GM12878 (cell line): ENCODE measurements at regions not wholly inside any gene's neighbourhood (a gene's known extent, or its start where the extent isn't known, plus 50 kb on each side); places are given as distances from the start of the nearest gene placed in this dataset.

ENCODE experiments used
- ATAC-seq: fragments of 200-7000 bp; cut with Tn5 transposase; 3 replicates; pipeline ENCODE4 v1.9.1; 2020; ENCODE audit warnings: mild to moderate bottlenecking, moderate library complexity
- BruUV-seq: library from RNA; stranded (reverse); fragments of 400-500 nt; replicated peaks from 2 replicates; lab custom pipeline; 2021; lab: Mats Ljungman, UMichigan
- CTCF ChIA-PET: fragments of 300-600 bp; sonication (Branson Sonifier 250); formaldehyde crosslinking; extraction: SDS; loops from one replicate; lab custom pipeline; 2021; ENCODE audit warnings: inconsistent platforms; lab: Yijun Ruan, JAX
- POLR2A ChIA-PET: fragments of 350-600 bp; formaldehyde crosslinking; extraction: SDS; loops from one replicate; lab custom pipeline; 2021; ENCODE audit warnings: inconsistent platforms; lab: Charles Lee
- RAD21 ChIA-PET: fragments of 300-600 bp; sonication (Branson Sonifier 250); formaldehyde crosslinking; loops from one replicate; lab custom pipeline; 2023; ENCODE audit warnings: antibody characterized with exemption; ENCODE audit not compliant: unreplicated experiment; lab: Charles Lee
- SMC1A ChIA-PET: fragments of 300-600 bp; sonication (Branson Sonifier 250); formaldehyde crosslinking; loops from one replicate; lab custom pipeline; 2023; ENCODE audit not compliant: unreplicated experiment, uncharacterized antibody; lab: Charles Lee
- DNase-seq: peaks from one replicate; pipeline ENCODE4 v3.0.0-alpha.2; 2011; ENCODE audit warnings: low read depth, low spot score
- FAIRE-seq: peaks from 3 replicates; lab custom pipeline; 2011; peaks lifted over from hg19 to GRCh38; lab: Jason Lieb, UNC
- H2AFZ ChIP-seq: 2 replicates; pipeline ENCODE4 v1.6.0; 2011; ENCODE audit warnings: low read depth, low read length, control low read depth; ENCODE audit not compliant: control insufficient read depth
- H3K27ac ChIP-seq: 2 replicates; pipeline ENCODE4 v1.5.1; 2011; ENCODE audit warnings: control low read depth; ENCODE audit not compliant: control insufficient read depth, insufficient read depth
- H3K27me3 ChIP-seq, 2 experiments: replicated peaks in 1 of 2; 2 replicates each; pipeline versions ENCODE4 v1.6.0 to v1.6.1; 2011; ENCODE audit warnings: low read length in 1 of 2; ENCODE audit not compliant: control insufficient read depth in 2 of 2, insufficient read depth in 2 of 2
- H3K36me3 ChIP-seq, 2 experiments: 2 replicates each; pipeline ENCODE4 v1.5.1; 2011; ENCODE audit warnings: low read length in 1 of 2; ENCODE audit not compliant: control insufficient read depth in 2 of 2, insufficient read depth in 2 of 2
- H3K4me1 ChIP-seq: 2 replicates; pipeline ENCODE4 v1.6.1; 2011; ENCODE audit warnings: mild to moderate bottlenecking, low read length, moderate library complexity, mixed read lengths; ENCODE audit not compliant: control insufficient read depth, insufficient read depth
- H3K4me2 ChIP-seq: 2 replicates; pipeline ENCODE4 v1.6.0; 2011; ENCODE audit warnings: control low read depth; ENCODE audit not compliant: control insufficient read depth, insufficient read depth
- H3K4me3 ChIP-seq: fragments of 200-600 bp; sonication (generic); 2 replicates; pipeline ENCODE4 v1.5.1; 2016
- H3K79me2 ChIP-seq: 2 replicates; pipeline ENCODE4 v1.6.0; 2011; ENCODE audit warnings: low read length; ENCODE audit not compliant: control insufficient read depth, insufficient read depth
- H3K9ac ChIP-seq: 2 replicates; pipeline ENCODE4 v1.8.0; 2011; ENCODE audit warnings: low read length, control low read depth, mixed read lengths; ENCODE audit not compliant: control insufficient read depth, insufficient read depth
- H3K9me3 ChIP-seq: replicated peaks from 3 replicates; pipeline ENCODE4 v1.5.1; 2011; ENCODE audit warnings: mild to moderate bottlenecking, low read length; ENCODE audit not compliant: control insufficient read depth, insufficient read depth
- H4K20me1 ChIP-seq: 2 replicates; pipeline ENCODE4 v1.6.0; 2011; ENCODE audit not compliant: control insufficient read depth, insufficient read depth
- E2F4 ChIP-seq: IDR thresholded peaks from 2 replicates; pipeline ENCODE4 v1.6.1; 2012; ENCODE audit warnings: low read depth, low read length, improper control_type of control experiment
- EP300 ChIP-seq, 2 experiments: fragments of 150-350 bp in 1 of 2; IDR thresholded peaks; 2 replicates each; pipeline ENCODE4 v1.6.1; 2011 to 2012; ENCODE audit warnings: low read depth in 2 of 2, low read length in 2 of 2, borderline replicate concordance in 1 of 2, improper control_type of control experiment in 1 of 2, inconsistent platforms in 1 of 2; ENCODE audit not compliant: control insufficient read depth in 1 of 2
- HSF1 ChIP-seq: fragments of 150-350 bp; IDR thresholded peaks from 2 replicates; pipeline ENCODE4 v1.6.1; 2014; ENCODE audit warnings: mild to moderate bottlenecking, low read depth, low read length
- PML ChIP-seq: IDR thresholded peaks from 2 replicates; pipeline ENCODE4 v1.6.1; 2012; ENCODE audit warnings: low read length, inconsistent platforms
- POLR2A ChIP-seq: IDR thresholded peaks from 2 replicates; pipeline ENCODE4 v1.6.1; 2011; ENCODE audit warnings: low read depth, mild to moderate bottlenecking, low read length
- TAF1 ChIP-seq: IDR thresholded peaks from 2 replicates; pipeline ENCODE4 v1.6.1; 2011; ENCODE audit warnings: mild to moderate bottlenecking, low read depth, low read length, borderline replicate concordance
- YBX1 ChIP-seq: fragments of 450-650 bp; IDR thresholded peaks from 2 replicates; pipeline ENCODE4 v1.6.1; 2016; ENCODE audit warnings: antibody characterized with exemption
- ZBED1 ChIP-seq: IDR thresholded peaks from 2 replicates; pipeline ENCODE4 v1.6.1; 2016; ENCODE audit warnings: borderline replicate concordance
- WGBS: methylation state at CpG from one replicate; pipeline ENCODE4 v1.1.6; 2016; ENCODE audit warnings: low lambda C conversion rate; ENCODE audit not compliant: insufficient replicate concordance, insufficient coverage; ENCODE audit errors: missing lambda C conversion rate; 5-methylcytosine and 5-hydroxymethylcytosine counted together
- in situ Hi-C: fragments of 300-500 bp; cut with MboI; formaldehyde crosslinking; loops from 9 replicates; pipeline ENCODE4 v1.14.3; 2018; ENCODE audit warnings: mixed read lengths
- intact Hi-C: fragments of 100-400 bp; cut with micrococcal nuclease; formaldehyde crosslinking; loops from one replicate; pipeline ENCODE4 v1.14.2; 2022; ENCODE audit not compliant: unreplicated experiment
- TF ChIP-seq, protein P1 (sequence below): IDR thresholded peaks from 2 replicates; pipeline ENCODE4 v1.6.1; 2012; ENCODE audit warnings: low read depth, low read length, improper control_type of control experiment
- TF ChIP-seq, protein P2 (sequence below): fragments of 450-650 bp; IDR thresholded peaks from 2 replicates; pipeline ENCODE4 v1.6.1; 2017; ENCODE audit warnings: mild to moderate bottlenecking, moderate library complexity

DNA sequence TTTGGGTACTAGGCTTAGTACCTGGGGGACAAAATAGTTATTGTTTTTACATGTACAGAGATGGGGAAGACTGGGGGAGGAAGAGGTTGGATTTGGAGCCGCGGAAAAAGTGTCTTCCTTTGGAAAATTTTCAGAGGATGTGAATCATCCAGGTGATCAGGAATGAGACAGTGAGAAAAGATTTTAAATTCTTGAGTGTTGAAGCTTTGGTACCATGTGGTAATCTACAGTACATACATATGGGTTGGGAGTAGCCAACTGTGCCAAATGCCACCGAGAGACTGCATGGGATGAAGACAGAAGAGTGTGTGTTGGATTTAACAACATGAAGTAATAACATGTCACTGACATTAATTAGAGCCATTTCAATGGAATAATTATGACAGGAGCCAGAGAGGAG, 1238.2 kb downstream of the ROBO1 start:
- Histone ChIP-seq H3K9me3 (no peaks in the 10 kb centered on the region), H3K36me3 (no peaks in the 10 kb centered on the region), H3K9ac (no peak overlapping the region), H3K4me3 (no peak overlapping the region), H4K20me1 (no peaks in the 10 kb centered on the region), H3K27me3 (no peaks in the 10 kb centered on the region), H3K79me2 (no peaks in the 10 kb centered on the region), H2AFZ (no peak overlapping the region), H3K4me1 (no peaks in the 10 kb centered on the region), H3K27ac (no peak overlapping the region), H3K4me2 (no peak overlapping the region)
- DNase-seq (no peak), ATAC-seq (no peak), FAIRE-seq (no peak)
- in situ Hi-C loops = no loop called here
- intact Hi-C loops = loop anchor here (2.0 kb wide), 1 partner anchor 73 kb away; no protein-coding TSS in a partner anchor
- SMC1A ChIA-PET = no interaction called here
- no TSS peak for BruUV-seq
- POLR2A ChIA-PET = no interaction called here
- RAD21 ChIA-PET = no interaction called here
- CTCF ChIA-PET = no interaction called here
- WGBS = 89% methylated on average over 3 of the region's 3 CpGs
- no peak for TF ChIP-seq YBX1
- TF ChIP-seq TAF1 = no peak
- no peak for TF ChIP-seq HSF1
- TF ChIP-seq EP300 (IDR thresholded peaks at IDR 0.05; ENCODE audit: borderline replicate concordance in 1 of 2, control insufficient read depth in 1 of 2, low read depth in 2 of 2, low read length in 2 of 2) = no peak
- no peak for TF ChIP-seq POLR2A
- TF ChIP-seq, protein P1, sequence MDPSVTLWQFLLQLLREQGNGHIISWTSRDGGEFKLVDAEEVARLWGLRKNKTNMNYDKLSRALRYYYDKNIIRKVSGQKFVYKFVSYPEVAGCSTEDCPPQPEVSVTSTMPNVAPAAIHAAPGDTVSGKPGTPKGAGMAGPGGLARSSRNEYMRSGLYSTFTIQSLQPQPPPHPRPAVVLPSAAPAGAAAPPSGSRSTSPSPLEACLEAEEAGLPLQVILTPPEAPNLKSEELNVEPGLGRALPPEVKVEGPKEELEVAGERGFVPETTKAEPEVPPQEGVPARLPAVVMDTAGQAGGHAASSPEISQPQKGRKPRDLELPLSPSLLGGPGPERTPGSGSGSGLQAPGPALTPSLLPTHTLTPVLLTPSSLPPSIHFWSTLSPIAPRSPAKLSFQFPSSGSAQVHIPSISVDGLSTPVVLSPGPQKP = no peak
- no peak for TF ChIP-seq ZBED1
- no peak for TF ChIP-seq PML
- TF ChIP-seq, protein P2, sequence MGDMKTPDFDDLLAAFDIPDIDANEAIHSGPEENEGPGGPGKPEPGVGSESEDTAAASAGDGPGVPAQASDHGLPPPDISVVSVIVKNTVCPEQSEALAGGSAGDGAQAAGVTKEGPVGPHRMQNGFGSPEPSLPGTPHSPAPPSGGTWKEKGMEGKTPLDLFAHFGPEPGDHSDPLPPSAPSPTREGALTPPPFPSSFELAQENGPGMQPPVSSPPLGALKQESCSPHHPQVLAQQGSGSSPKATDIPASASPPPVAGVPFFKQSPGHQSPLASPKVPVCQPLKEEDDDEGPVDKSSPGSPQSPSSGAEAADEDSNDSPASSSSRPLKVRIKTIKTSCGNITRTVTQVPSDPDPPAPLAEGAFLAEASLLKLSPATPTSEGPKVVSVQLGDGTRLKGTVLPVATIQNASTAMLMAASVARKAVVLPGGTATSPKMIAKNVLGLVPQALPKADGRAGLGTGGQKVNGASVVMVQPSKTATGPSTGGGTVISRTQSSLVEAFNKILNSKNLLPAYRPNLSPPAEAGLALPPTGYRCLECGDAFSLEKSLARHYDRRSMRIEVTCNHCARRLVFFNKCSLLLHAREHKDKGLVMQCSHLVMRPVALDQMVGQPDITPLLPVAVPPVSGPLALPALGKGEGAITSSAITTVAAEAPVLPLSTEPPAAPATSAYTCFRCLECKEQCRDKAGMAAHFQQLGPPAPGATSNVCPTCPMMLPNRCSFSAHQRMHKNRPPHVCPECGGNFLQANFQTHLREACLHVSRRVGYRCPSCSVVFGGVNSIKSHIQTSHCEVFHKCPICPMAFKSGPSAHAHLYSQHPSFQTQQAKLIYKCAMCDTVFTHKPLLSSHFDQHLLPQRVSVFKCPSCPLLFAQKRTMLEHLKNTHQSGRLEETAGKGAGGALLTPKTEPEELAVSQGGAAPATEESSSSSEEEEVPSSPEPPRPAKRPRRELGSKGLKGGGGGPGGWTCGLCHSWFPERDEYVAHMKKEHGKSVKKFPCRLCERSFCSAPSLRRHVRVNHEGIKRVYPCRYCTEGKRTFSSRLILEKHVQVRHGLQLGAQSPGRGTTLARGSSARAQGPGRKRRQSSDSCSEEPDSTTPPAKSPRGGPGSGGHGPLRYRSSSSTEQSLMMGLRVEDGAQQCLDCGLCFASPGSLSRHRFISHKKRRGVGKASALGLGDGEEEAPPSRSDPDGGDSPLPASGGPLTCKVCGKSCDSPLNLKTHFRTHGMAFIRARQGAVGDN = no peak
- no peak for TF ChIP-seq E2F4
